ENCODE measurements at regions not wholly inside any gene's neighbourhood (a gene's known extent, or its start where the extent isn't known, plus 50 kb on each side); places are given as distances from the start of the nearest gene placed in this dataset.

GRCh38 chr1:90475631-90476030 is 241.5 kb downstream of the BARHL2 start:
- Mint-ChIP-seq H3K9me3 (no peaks in the 10 kb centered on the region), H3K36me3 (ENCODE audit: insufficient read depth in 1 of 3, low read depth in 3 of 3) (no peaks in the 10 kb centered on the region), H3K27me3 (ENCODE audit: low read depth) (no peaks in the 10 kb centered on the region), H3K4me3 (no peak overlapping the region), H3K27ac (no peak overlapping the region), H3K4me1 (no peaks in the 10 kb centered on the region)
- H2BK120ac ChIP-seq (ENCODE audit: low read depth, low read length, poor library complexity, severe bottlenecking) = no peak overlapping the region
- H2BK12ac ChIP-seq (ENCODE audit: insufficient read length, low read depth, low read length) = no peak overlapping the region
- H3K23me2 ChIP-seq (ENCODE audit: insufficient read length, low read depth, low read length, poor library complexity, severe bottlenecking) = no peaks in the 10 kb centered on the region
- no peak overlapping the region for H2BK15ac ChIP-seq (ENCODE audit: low read depth, low read length)
- H3K79me1 ChIP-seq (ENCODE audit: insufficient read depth, low read depth, low read length, poor library complexity, severe bottlenecking) = no peaks in the 10 kb centered on the region
- H4K8ac ChIP-seq (replicated peaks; ENCODE audit: insufficient read length, low read depth, low read length) = no peak overlapping the region
- H4K5ac ChIP-seq (ENCODE audit: insufficient read length, low read depth, low read length) = no peak overlapping the region
- no peak overlapping the region for H3K18ac ChIP-seq (ENCODE audit: insufficient read length, low read depth, low read length)
- no peak overlapping the region for H3T11ph ChIP-seq (ENCODE audit: low read length)
- no peaks in the 10 kb centered on the region for H4K20me1 ChIP-seq (ENCODE audit: control insufficient read depth, insufficient read depth, insufficient read length)
- no peak overlapping the region for H3K9ac ChIP-seq (ENCODE audit: extremely low read depth, insufficient read length, low read length)
- no peak overlapping the region for H3K14ac ChIP-seq (ENCODE audit: insufficient read depth, low read length)
- H4K91ac ChIP-seq (ENCODE audit: insufficient read length, low read depth, low read length) = no peak overlapping the region
- no peak overlapping the region for H2AFZ ChIP-seq (ENCODE audit: low read length)
- no peak overlapping the region for H2BK5ac ChIP-seq (ENCODE audit: insufficient read length, low read length)
- WGBS (ENCODE audit: extremely low coverage, insufficient read length, low lambda C conversion rate) = no CpG with 5 or more reads among the region's 2 CpGs
- no peak for DNase-seq
- no peak overlapping the region for H3K4ac ChIP-seq (ENCODE audit: low read depth, low read length)
- H3K56ac ChIP-seq (ENCODE audit: insufficient read length, low read depth, low read length) = no peak overlapping the region
- H3K23ac ChIP-seq (ENCODE audit: insufficient read length, low read depth, low read length) = no peak overlapping the region
- no peak overlapping the region for H2AK5ac ChIP-seq (ENCODE audit: insufficient read length, low read length)
- H3K79me2 ChIP-seq (ENCODE audit: insufficient read depth, low read length) = no peaks in the 10 kb centered on the region
- no peak overlapping the region for H3K4me2 ChIP-seq (ENCODE audit: insufficient read depth, insufficient read length, low read length)
- no peak overlapping the region for H2BK20ac ChIP-seq (ENCODE audit: low read depth, low read length, poor library complexity, severe bottlenecking)
- no peak overlapping the region for H3K27ac ChIP-seq (ENCODE audit: insufficient read length, low read depth, low read length)
- H3K27me3 ChIP-seq (ENCODE audit: insufficient read depth, low read length) = no peaks in the 10 kb centered on the region
- TF ChIP-seq, protein P1, sequence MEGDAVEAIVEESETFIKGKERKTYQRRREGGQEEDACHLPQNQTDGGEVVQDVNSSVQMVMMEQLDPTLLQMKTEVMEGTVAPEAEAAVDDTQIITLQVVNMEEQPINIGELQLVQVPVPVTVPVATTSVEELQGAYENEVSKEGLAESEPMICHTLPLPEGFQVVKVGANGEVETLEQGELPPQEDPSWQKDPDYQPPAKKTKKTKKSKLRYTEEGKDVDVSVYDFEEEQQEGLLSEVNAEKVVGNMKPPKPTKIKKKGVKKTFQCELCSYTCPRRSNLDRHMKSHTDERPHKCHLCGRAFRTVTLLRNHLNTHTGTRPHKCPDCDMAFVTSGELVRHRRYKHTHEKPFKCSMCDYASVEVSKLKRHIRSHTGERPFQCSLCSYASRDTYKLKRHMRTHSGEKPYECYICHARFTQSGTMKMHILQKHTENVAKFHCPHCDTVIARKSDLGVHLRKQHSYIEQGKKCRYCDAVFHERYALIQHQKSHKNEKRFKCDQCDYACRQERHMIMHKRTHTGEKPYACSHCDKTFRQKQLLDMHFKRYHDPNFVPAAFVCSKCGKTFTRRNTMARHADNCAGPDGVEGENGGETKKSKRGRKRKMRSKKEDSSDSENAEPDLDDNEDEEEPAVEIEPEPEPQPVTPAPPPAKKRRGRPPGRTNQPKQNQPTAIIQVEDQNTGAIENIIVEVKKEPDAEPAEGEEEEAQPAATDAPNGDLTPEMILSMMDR (conservative IDR thresholded peaks at IDR 0.05) = peak; percentile 57
- H3K9me3 ChIP-seq (ENCODE audit: control insufficient read depth, low read depth, low read length) = no peaks in the 10 kb centered on the region
- H3K4me1 ChIP-seq (ENCODE audit: insufficient read depth, low read length) = no peaks in the 10 kb centered on the region
